NB4 (cell line): ENCODE measurements at regions not wholly inside any gene's neighbourhood (a gene's known extent, or its start where the extent isn't known, plus 50 kb on each side); places are given as distances from the start of the nearest gene placed in this dataset.

Experiments used
- MYC ChIP-seq: IDR thresholded peaks from 2 replicates; pipeline ENCODE4 v1.6.1; 2011; ENCODE audit warnings: low read depth, low read length
- POLR2A ChIP-seq: IDR thresholded peaks from 2 replicates; pipeline ENCODE4 v1.6.1; 2011; ENCODE audit warnings: mild to moderate bottlenecking; ENCODE audit not compliant: insufficient read length; ENCODE audit errors: extremely low read depth

DNA sequence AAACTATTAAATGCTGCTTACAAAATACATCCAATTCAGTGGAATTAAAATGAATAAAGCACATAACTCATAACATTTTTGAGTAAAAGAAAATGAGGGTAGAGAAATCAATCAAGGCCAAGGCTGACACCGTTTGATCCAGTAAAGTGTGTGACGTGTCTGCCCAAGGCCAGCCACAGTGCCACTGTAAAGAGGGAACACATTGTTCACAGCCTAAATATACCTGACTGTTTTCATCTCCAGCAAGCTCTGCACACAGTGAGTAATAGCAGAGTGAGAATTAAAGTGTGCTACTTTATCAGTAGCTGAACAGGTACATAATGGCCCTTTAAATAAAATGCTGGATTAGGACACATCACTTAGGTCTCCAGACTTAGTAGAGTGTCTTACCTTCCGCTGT, 130.8 kb upstream of the DPP6 start:
- TF ChIP-seq MYC (no peak), POLR2A (no peak)
